DOHH2 (cell line): ENCODE measurements at regions not wholly inside any gene's neighbourhood (a gene's known extent, or its start where the extent isn't known, plus 50 kb on each side); places are given as distances from the start of the nearest gene placed in this dataset.

Experiments used
- H3F3A ChIP-seq: fragments of 200-600 bp; sonication (generic), shearing (Covaris generic); 2 replicates; pipeline ENCODE4 v1.6.0; 2016; ENCODE audit warnings: antibody characterized with exemption, mild to moderate bottlenecking; ENCODE audit not compliant: control insufficient read depth, insufficient read depth
- H3K27ac ChIP-seq: fragments of 200-600 bp; sonication (generic); 2 replicates; pipeline ENCODE4 v1.5.1; 2014; ENCODE audit warnings: low read depth, mild to moderate bottlenecking, low read length, moderate library complexity
- H3K27me3 ChIP-seq: fragments of 200-600 bp; sonication (generic); 2 replicates; pipeline ENCODE4 v1.6.1; 2014; ENCODE audit warnings: mild to moderate bottlenecking, low read length, mixed read lengths; ENCODE audit not compliant: control insufficient read depth
- H3K36me3 ChIP-seq: fragments of 200-600 bp; sonication (generic); 2 replicates; pipeline ENCODE4 v1.6.1; 2014; ENCODE audit warnings: mild to moderate bottlenecking, low read length, moderate library complexity, mixed read lengths; ENCODE audit not compliant: control insufficient read depth
- H3K4me1 ChIP-seq: fragments of 200-600 bp; sonication (generic); 2 replicates; pipeline ENCODE4 v1.6.1; 2014; ENCODE audit warnings: mild to moderate bottlenecking, low read length, mixed read lengths; ENCODE audit not compliant: control insufficient read depth
- H3K4me2 ChIP-seq: fragments of 200-600 bp; sonication (generic); 2 replicates; pipeline ENCODE4 v1.6.0; 2014; ENCODE audit warnings: mild to moderate bottlenecking, low read length, moderate library complexity
- H3K4me3 ChIP-seq: fragments of 200-600 bp; sonication (generic); 2 replicates; pipeline ENCODE4 v1.5.1; 2014; ENCODE audit warnings: mild to moderate bottlenecking, low read length, mixed read lengths
- H3K79me2 ChIP-seq: fragments of 200-600 bp; sonication (generic); 2 replicates; pipeline ENCODE4 v1.6.1; 2014; ENCODE audit warnings: mild to moderate bottlenecking, low read length, mixed read lengths; ENCODE audit not compliant: control insufficient read depth
- H3K9me2 ChIP-seq: fragments of 200-600 bp; sonication (generic); replicated peaks from 2 replicates; pipeline ENCODE4 v1.6.1; 2014; ENCODE audit warnings: mild to moderate bottlenecking, low read length, mixed read lengths; ENCODE audit not compliant: control insufficient read depth
- H3K9me3 ChIP-seq: fragments of 200-600 bp; sonication (generic); 2 replicates; pipeline ENCODE4 v1.6.1; 2014; ENCODE audit warnings: antibody characterized with exemption, low read length, mixed read lengths; ENCODE audit not compliant: control insufficient read depth, insufficient read depth
- H4K20me1 ChIP-seq: fragments of 200-600 bp; sonication (generic); 2 replicates; pipeline ENCODE4 v1.6.0; 2014; ENCODE audit warnings: low read depth, mild to moderate bottlenecking, antibody characterized with exemption, low read length, moderate library complexity; ENCODE audit not compliant: control insufficient read depth, insufficient read depth
- EZH2phosphoT487 ChIP-seq: fragments of 200-600 bp; sonication (generic); IDR thresholded peaks from 2 replicates; pipeline ENCODE4 v1.6.1; 2017; ENCODE audit warnings: borderline replicate concordance, mild to moderate bottlenecking, antibody characterized with exemption, low read length, moderate library complexity, mixed read lengths
- TF ChIP-seq, protein P1 (sequence below): fragments of 200-600 bp; sonication (generic); IDR thresholded peaks from one replicate; pipeline ENCODE4 v1.5.1; 2014; ENCODE audit warnings: antibody characterized with exemption, mild to moderate bottlenecking, low read depth, low read length; ENCODE audit not compliant: poor library complexity, severe bottlenecking

DNA sequence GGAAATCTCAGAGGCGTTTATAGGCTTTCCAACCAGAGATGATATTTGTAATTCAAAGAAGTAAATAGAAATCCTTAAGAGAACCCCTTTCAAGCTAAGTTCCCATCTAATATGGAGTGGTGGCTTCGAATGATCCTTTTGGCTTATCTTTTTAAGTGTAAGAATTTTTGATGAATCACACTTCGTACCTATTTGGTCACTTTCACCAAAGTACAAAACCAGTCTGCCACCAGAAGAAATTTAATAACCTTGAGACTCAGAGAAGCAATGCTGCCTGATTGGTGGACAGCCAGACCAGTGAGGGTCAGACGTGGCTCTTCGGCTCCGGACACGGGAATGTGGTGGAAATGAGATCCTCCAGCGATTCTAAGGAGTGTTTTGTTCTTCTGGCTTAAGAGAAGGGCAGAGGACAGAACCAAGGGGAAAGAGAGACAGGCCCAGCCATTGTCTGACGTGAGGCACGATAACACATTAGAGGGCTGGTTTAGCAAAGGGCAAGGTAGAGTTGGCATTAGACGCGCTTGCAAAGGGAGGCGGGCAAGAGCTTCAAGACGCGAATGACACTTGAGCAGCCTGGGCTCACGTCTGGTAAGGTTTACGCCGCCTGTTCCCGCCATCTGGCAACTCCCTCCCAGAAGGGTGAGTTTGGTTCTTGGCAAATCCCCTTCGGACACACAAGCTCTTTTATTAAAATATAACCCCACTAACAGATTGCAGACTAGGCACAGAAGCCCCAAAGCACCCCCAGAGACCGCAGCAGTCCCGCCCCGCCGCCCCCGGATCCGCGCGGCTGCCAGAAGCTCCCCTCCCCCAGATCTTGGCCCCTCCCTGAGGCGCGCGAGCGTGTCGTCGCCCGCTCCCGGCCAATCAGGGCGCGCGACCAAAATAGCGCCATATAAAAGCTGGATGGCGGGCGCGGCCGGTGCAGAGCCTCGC lies 50.0 kb upstream of the EZR start:
- Histone ChIP-seq H3K36me3 (peaks cover 8% of the 10 kb centered on the region; the same call in 1 of the 2 replicates), H3K27ac (peak overlapping the region; percentile 98), H3K4me3 (peak overlapping the region; percentile 68), H3K4me2 (peak overlapping the region; percentile 81), H3K79me2 (peaks cover 4% of the 10 kb centered on the region), H3F3A (peaks cover 63% of the 10 kb centered on the region), H3K9me3 (peaks cover 3% of the 10 kb centered on the region; the same call in 1 of the 2 replicates), H3K9me2 (no peaks in the 10 kb centered on the region), H3K4me1 (peaks cover 94% of the 10 kb centered on the region), H4K20me1 (no peaks in the 10 kb centered on the region), H3K27me3 (no peaks in the 10 kb centered on the region)
- no peak for TF ChIP-seq EZH2phosphoT487
- TF ChIP-seq, protein P1, sequence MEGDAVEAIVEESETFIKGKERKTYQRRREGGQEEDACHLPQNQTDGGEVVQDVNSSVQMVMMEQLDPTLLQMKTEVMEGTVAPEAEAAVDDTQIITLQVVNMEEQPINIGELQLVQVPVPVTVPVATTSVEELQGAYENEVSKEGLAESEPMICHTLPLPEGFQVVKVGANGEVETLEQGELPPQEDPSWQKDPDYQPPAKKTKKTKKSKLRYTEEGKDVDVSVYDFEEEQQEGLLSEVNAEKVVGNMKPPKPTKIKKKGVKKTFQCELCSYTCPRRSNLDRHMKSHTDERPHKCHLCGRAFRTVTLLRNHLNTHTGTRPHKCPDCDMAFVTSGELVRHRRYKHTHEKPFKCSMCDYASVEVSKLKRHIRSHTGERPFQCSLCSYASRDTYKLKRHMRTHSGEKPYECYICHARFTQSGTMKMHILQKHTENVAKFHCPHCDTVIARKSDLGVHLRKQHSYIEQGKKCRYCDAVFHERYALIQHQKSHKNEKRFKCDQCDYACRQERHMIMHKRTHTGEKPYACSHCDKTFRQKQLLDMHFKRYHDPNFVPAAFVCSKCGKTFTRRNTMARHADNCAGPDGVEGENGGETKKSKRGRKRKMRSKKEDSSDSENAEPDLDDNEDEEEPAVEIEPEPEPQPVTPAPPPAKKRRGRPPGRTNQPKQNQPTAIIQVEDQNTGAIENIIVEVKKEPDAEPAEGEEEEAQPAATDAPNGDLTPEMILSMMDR, result no peak
